Thoracic aorta (tissue), 2 donors: ENCODE measurements at regions not wholly inside any gene's neighbourhood (a gene's known extent, or its start where the extent isn't known, plus 50 kb on each side); places are given as distances from the start of the nearest gene placed in this dataset.
"Not testable (repeated sequence)": the region's sequence is repeated elsewhere in the genome, so short reads cannot be mapped to it uniquely, and the experiment has no call there.

Experiments
- ATAC-seq: fragments of 150-250 bp; one replicate; pipeline ENCODE4 v1.8.0; 2017; ENCODE audit warnings: low read depth; ENCODE audit not compliant: insufficient number of reproducible peaks, low FRiP score
- DNase-seq: peaks from one replicate; pipeline ENCODE4 v3.0.0-alpha.2; 2020; ENCODE audit warnings: low spot score
- H3K27ac ChIP-seq, 2 donors: fragments of 200-600 bp; sonication (generic); 1 replicate in 1 of 2; 2 replicates in 1 of 2; pipeline ENCODE4 v1.5.1; 2016; ENCODE audit warnings: mild to moderate bottlenecking in 2 of 2, moderate library complexity in 2 of 2
- H3K27me3 ChIP-seq: fragments of 200-600 bp; sonication (generic); replicated peaks from 2 replicates; pipeline ENCODE4 v1.6.0; 2016; ENCODE audit warnings: mild to moderate bottlenecking; ENCODE audit not compliant: insufficient read depth
- H3K36me3 ChIP-seq: fragments of 200-600 bp; sonication (generic); one replicate; pipeline ENCODE4 v1.5.1; 2016
- H3K4me1 ChIP-seq, 2 donors: fragments of 200-600 bp; sonication (generic); 1 replicate in 1 of 2; 2 replicates in 1 of 2; pipeline versions ENCODE4 v1.5.1 to v1.6.0; 2016; ENCODE audit warnings: low read depth in 2 of 2, mild to moderate bottlenecking in 1 of 2; ENCODE audit not compliant: control insufficient read depth in 1 of 2
- H3K4me3 ChIP-seq: fragments of 200-600 bp; sonication (generic); 2 replicates; pipeline ENCODE4 v1.5.1; 2016; ENCODE audit warnings: mild to moderate bottlenecking
- H3K9me3 ChIP-seq: fragments of 200-600 bp; sonication (generic); 2 replicates; pipeline ENCODE4 v1.5.1; 2016
- TF ChIP-seq, protein P1 (sequence below): fragments of 200-600 bp; sonication (generic); IDR thresholded peaks from one replicate; pipeline ENCODE4 v1.5.1; 2019; ENCODE audit warnings: antibody characterized with exemption

DNA sequence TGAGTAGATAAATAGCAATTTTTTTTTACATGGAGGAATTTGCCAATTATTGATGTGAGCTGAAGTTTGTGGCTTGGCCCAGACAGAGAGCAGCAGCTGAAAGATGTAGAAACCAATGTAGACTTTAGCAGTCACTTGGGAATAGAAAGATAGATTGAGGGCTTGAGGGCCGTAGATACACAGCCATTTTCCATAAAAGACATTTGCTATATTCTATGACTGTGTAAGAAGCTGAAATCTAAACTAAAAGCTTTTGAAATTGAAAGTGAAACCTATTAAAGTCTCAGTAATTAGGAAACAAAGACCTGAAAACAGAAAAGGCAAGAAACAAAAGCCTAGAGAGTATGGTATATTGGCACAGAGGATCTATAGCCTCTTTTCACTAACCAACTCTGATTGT is 332.7 kb downstream of the CENPW start:
- ATAC-seq: no peak
- no peaks in the 10 kb centered on the region for H3K4me1 ChIP-seq
- no peaks in the 10 kb centered on the region for H3K36me3 ChIP-seq
- H3K4me3 ChIP-seq: no peak overlapping the region
- no peak overlapping the region for H3K27ac ChIP-seq
- TF ChIP-seq, protein P1, sequence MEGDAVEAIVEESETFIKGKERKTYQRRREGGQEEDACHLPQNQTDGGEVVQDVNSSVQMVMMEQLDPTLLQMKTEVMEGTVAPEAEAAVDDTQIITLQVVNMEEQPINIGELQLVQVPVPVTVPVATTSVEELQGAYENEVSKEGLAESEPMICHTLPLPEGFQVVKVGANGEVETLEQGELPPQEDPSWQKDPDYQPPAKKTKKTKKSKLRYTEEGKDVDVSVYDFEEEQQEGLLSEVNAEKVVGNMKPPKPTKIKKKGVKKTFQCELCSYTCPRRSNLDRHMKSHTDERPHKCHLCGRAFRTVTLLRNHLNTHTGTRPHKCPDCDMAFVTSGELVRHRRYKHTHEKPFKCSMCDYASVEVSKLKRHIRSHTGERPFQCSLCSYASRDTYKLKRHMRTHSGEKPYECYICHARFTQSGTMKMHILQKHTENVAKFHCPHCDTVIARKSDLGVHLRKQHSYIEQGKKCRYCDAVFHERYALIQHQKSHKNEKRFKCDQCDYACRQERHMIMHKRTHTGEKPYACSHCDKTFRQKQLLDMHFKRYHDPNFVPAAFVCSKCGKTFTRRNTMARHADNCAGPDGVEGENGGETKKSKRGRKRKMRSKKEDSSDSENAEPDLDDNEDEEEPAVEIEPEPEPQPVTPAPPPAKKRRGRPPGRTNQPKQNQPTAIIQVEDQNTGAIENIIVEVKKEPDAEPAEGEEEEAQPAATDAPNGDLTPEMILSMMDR: no peak
- no peak for DNase-seq
- no peaks in the 10 kb centered on the region for H3K27me3 ChIP-seq
- peaks cover 5% of the 10 kb centered on the region for H3K9me3 ChIP-seq

DNA sequence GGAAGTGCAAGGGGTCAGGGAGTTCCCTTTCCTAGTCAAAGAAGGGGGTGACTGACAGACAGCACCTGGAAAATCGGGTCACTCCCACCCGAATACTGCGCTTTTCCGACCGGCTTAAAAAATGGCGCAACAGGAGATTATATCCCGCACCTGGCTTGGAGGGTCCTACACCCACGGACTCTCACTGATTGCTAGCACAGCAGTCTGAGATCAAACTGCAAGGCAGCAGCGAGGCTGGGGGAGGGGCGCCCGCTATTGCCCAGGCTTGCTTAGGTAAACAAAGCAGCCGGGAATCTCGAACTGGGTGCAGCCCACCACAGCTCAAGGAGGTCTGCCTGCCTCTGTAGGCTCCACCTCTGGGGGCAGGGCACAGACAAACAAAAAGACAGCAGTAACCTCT is 333.8 kb downstream of the CENPW start:
- not testable (repeated sequence) for DNase-seq, H3K4me3 ChIP-seq, H3K27me3 ChIP-seq, H3K4me1 ChIP-seq, H3K27ac ChIP-seq, ATAC-seq, H3K9me3 ChIP-seq, H3K36me3 ChIP-seq

DNA sequence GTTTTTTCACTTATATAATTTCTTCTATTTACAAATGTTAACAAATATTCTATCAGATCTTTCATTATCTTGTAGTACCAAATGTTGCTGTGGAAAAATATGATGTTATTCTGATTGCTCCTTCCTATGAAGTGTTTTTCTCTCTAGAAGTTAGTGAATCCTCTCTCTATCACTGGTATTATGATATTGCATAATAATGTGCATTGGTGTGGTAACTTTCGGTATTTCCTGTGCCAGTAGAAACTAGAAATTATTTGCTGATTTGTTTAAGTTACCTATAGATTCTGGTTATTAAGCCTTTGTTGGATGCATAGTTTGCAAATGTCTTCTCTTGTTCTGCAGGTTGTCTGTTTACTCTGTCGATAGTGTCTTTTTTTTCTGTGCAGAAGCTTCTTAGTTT is 342.5 kb downstream of the CENPW start:
- Histone ChIP-seq H3K36me3 (no peaks in the 10 kb centered on the region), H3K4me3 (no peak overlapping the region), H3K9me3 (no peaks in the 10 kb centered on the region), H3K4me1 (no peaks in the 10 kb centered on the region), H3K27ac (no peak overlapping the region), H3K27me3 (no peaks in the 10 kb centered on the region)
- ATAC-seq (no peak), DNase-seq (no peak)
- TF ChIP-seq, protein P1: no peak

DNA sequence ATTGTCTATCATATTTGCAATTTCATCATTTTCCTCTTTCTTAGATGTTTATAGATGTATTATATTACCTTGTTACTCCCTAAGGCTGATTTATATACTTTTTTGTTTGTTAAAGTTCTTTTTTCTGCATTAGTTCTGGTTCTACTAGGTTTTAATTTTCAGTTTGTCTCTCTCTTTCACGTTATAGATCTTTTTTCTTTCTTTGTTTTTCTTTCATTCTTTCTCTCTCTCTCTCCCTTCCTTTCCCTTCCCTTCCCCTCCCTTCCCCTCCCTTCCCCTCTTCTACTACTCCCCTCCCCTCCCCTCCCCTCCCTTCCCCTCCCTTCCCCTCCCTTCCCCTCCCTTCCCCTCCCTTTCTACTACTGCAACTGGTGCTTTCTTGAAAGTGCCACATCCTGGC is 345.3 kb downstream of the CENPW start:
- H3K4me1 ChIP-seq: no peaks in the 10 kb centered on the region
- TF ChIP-seq, protein P1: no peak

DNA sequence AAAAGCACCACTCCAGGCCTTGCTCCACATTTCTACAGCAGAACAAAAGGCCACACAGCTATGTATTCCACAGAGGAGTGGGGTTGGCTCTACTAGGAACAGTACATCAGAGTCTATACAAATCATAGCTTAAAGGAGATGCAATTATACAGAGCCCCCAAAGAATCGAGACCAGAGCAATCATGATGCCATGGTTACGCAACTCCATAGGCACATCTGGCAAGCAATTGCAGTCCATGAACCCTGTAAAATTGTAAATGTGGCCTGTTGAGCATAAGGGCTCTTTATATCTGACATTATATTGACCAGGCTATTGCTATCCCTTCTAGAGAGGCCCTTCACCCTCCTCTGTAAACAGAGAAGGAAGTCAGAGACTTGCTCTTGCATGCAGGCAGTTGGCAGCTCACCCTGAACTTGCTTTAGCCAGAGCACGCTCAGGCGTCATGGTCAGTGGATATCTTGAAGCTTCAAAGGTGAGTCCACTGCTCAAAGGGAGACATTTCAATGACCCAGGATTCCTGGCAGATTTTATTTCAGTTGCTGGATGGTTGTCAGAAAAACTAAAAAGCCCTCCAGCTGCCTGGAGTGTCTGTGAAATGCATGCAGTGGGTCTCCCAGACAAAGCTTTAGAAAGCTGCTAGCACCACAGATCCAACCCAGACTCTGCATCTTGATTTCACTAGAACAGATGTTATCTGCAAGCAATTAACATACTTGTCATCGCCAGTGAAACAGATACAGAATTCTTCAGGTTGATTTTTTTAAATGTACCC is 357.2 kb downstream of the CENPW start:
- no peaks in the 10 kb centered on the region for H3K4me1 ChIP-seq
- H3K36me3 ChIP-seq: no peaks in the 10 kb centered on the region
- TF ChIP-seq, protein P1: no peak
- ATAC-seq (no peak), DNase-seq (no peak)
- peaks cover under 1% of the 10 kb centered on the region for H3K9me3 ChIP-seq
- no peak overlapping the region for H3K4me3 ChIP-seq
- H3K27ac ChIP-seq: no peak overlapping the region
- H3K27me3 ChIP-seq: no peaks in the 10 kb centered on the region

More for the DNA sequence above, 345.3 kb downstream of the CENPW start:
- no peak for ATAC-seq
- no peaks in the 10 kb centered on the region for H3K9me3 ChIP-seq
- DNase-seq: no peak
- no peaks in the 10 kb centered on the region for H3K36me3 ChIP-seq
- no peaks in the 10 kb centered on the region for H3K27me3 ChIP-seq
- no peak overlapping the region for H3K4me3 ChIP-seq
- H3K27ac ChIP-seq: no peak overlapping the region
